ENCODE measurements at regions not wholly inside any gene's neighbourhood (a gene's known extent, or its start where the extent isn't known, plus 50 kb on each side); places are given as distances from the start of the nearest gene placed in this dataset.

GRCh38 chr14:22476005-22476751, 112.8 kb downstream of the DAD1 start:
- TF ChIP-seq CTCF (IDR thresholded peaks at IDR 0.05; ENCODE audit: low read depth, low read length) (no peak), EZH2phosphoT487 (IDR thresholded peaks at IDR 0.05; ENCODE audit: low read depth) (no peak)

All from OCI-LY3 (cell line).